SK-N-SH (cell line): ENCODE measurements at regions not wholly inside any gene's neighbourhood (a gene's known extent, or its start where the extent isn't known, plus 50 kb on each side); places are given as distances from the start of the nearest gene placed in this dataset.

ENCODE experiments used
- CTCF ChIA-PET: fragments of 300-600, 350-600 bp; formaldehyde crosslinking; extraction: SDS; loops from one replicate; lab custom pipeline; 2021; lab: Yijun Ruan, JAX
- POLR2A ChIA-PET: fragments of 350-600 bp; sonication (Branson Sonifier 250); formaldehyde crosslinking; extraction: SDS; loops from one replicate; lab custom pipeline; 2020; ENCODE audit warnings: antibody characterized with exemption, inconsistent platforms; lab: Yijun Ruan, JAX
- DNase-seq: peaks from one replicate; pipeline ENCODE4 v3.0.0; 2012
- H2AFZ ChIP-seq: fragments of 200-600 bp; sonication (generic); 2 replicates; pipeline ENCODE4 v1.8.1; 2016; ENCODE audit warnings: antibody characterized with exemption, mild to moderate bottlenecking, low read depth
- H3F3A ChIP-seq: fragments of 200-600 bp; sonication (generic); replicated peaks from 2 replicates; pipeline ENCODE3; 2016; ENCODE audit warnings: antibody characterized with exemption, mild to moderate bottlenecking; ENCODE audit not compliant: insufficient read depth
- H3K27ac ChIP-seq, 2 experiments: fragments of 200-500 bp in 1 of 2; fragments of 200-600 bp in 1 of 2; sonication (Bioruptor generic) in 1 of 2; sonication (generic), shearing (Covaris generic) in 1 of 2; 2 replicates each; pipeline versions ENCODE4 v1.5.1 to v1.6.1; 2014 to 2016; ENCODE audit warnings: low read depth in 2 of 2, inconsistent platforms in 1 of 2, low read length in 1 of 2, mild to moderate bottlenecking in 1 of 2, mixed read lengths in 1 of 2
- H3K27me3 ChIP-seq: fragments of 200-600 bp; sonication (generic), shearing (Covaris generic); 2 replicates; pipeline ENCODE4 v1.6.1; 2016; ENCODE audit warnings: mixed run types; ENCODE audit not compliant: insufficient read depth
- H3K36me3 ChIP-seq, 2 experiments: fragments of 200-500 bp in 1 of 2; fragments of 200-600 bp in 1 of 2; sonication (Bioruptor generic) in 1 of 2; sonication (generic) in 1 of 2; replicated peaks in 1 of 2; 2 replicates each; pipeline versions ENCODE3 to v1.5.1; 2014 to 2016; ENCODE audit warnings: low read length in 1 of 2, mild to moderate bottlenecking in 1 of 2; ENCODE audit not compliant: insufficient read depth in 2 of 2, control insufficient read depth in 1 of 2
- H3K4me1 ChIP-seq, 2 experiments: fragments of 200-500 bp in 1 of 2; fragments of 200-600 bp in 1 of 2; sonication (Bioruptor generic) in 1 of 2; sonication (generic), shearing (Covaris generic) in 1 of 2; 2 replicates each; pipeline versions ENCODE4 v1.5.1 to v1.6.1; 2014 to 2016; ENCODE audit warnings: low read depth in 1 of 2, low read length in 1 of 2, mixed run types in 1 of 2; ENCODE audit not compliant: insufficient read depth in 2 of 2, control insufficient read depth in 1 of 2
- H3K4me2 ChIP-seq: fragments of 200-600 bp; sonication (generic), shearing (Covaris generic); 2 replicates; pipeline ENCODE4 v1.6.1; 2017; ENCODE audit warnings: mixed run types
- H3K4me3 ChIP-seq, 2 experiments: fragments of 200-500 bp in 1 of 2; fragments of 200-600 bp in 1 of 2; sonication (Bioruptor generic) in 1 of 2; sonication (generic), shearing (Covaris generic) in 1 of 2; 2 replicates each; pipeline versions ENCODE4 v1.5.1 to v1.8.1; 2014 to 2016; ENCODE audit warnings: low read depth in 2 of 2, inconsistent platforms in 1 of 2, low read length in 1 of 2, mild to moderate bottlenecking in 1 of 2, mixed read lengths in 1 of 2, moderate library complexity in 1 of 2
- H3K79me2 ChIP-seq: fragments of 200-600 bp; sonication (generic); 2 replicates; pipeline ENCODE4 v1.8.1; 2017; ENCODE audit warnings: mild to moderate bottlenecking; ENCODE audit not compliant: insufficient read depth
- H3K9ac ChIP-seq: fragments of 200-600 bp; sonication (generic); 2 replicates; pipeline ENCODE4 v1.6.1; 2017; ENCODE audit warnings: mixed run types
- H3K9me2 ChIP-seq: fragments of 200-600 bp; sonication (generic); 2 replicates; pipeline ENCODE4 v1.6.1; 2017; ENCODE audit warnings: mixed run types
- H3K9me3 ChIP-seq: fragments of 200-600 bp; sonication (generic); 2 replicates; pipeline ENCODE4 v1.6.1; 2017; ENCODE audit warnings: mixed run types, mild to moderate bottlenecking, moderate library complexity
- H4K20me1 ChIP-seq: fragments of 200-600 bp; sonication (generic); 2 replicates; pipeline ENCODE4 v1.6.1; 2017; ENCODE audit warnings: mild to moderate bottlenecking, mixed run types; ENCODE audit not compliant: insufficient read depth
- CHD2 ChIP-seq: fragments of 150-350 bp; IDR thresholded peaks from 2 replicates; pipeline ENCODE4 v1.6.1; 2018; ENCODE audit warnings: low read length; ENCODE audit not compliant: partially characterized antibody
- EP300 ChIP-seq, 2 experiments: IDR thresholded peaks; 2 replicates each; pipeline versions ENCODE4 v1.4.0 to v1.6.1; 2012; ENCODE audit warnings: borderline replicate concordance in 1 of 2, low read depth in 1 of 2, low read length in 1 of 2
- FOXJ3 ChIP-seq: sonication (generic); formaldehyde crosslinking; IDR thresholded peaks from 2 replicates; pipeline ENCODE4 v1.5.1; 2020; ENCODE audit warnings: mild to moderate bottlenecking, missing genetic modification reagents
- GATA2 ChIP-seq: sonication (generic); formaldehyde crosslinking; IDR thresholded peaks from 2 replicates; pipeline ENCODE4 v1.5.0; 2020; ENCODE audit warnings: mild to moderate bottlenecking, missing genetic modification reagents
- JUND ChIP-seq: IDR thresholded peaks from 2 replicates; pipeline ENCODE4 v1.4.0; 2012
- MEF2A ChIP-seq: IDR thresholded peaks from 2 replicates; pipeline ENCODE4 v1.4.0; 2012; ENCODE audit warnings: low read depth, borderline replicate concordance
- MXI1 ChIP-seq: IDR thresholded peaks from 2 replicates; pipeline ENCODE4 v1.6.1; 2012; ENCODE audit warnings: mild to moderate bottlenecking, low read depth, low read length, improper control_type of control experiment
- RXRA ChIP-seq: IDR thresholded peaks from 2 replicates; pipeline ENCODE4 v1.4.0; 2012; ENCODE audit warnings: low read depth, mild to moderate bottlenecking, borderline replicate concordance
- SMC3 ChIP-seq: IDR thresholded peaks from 2 replicates; pipeline ENCODE4 v1.6.1; 2012; ENCODE audit warnings: low read depth, low read length, improper control_type of control experiment
- TCF12 ChIP-seq: IDR thresholded peaks from 2 replicates; pipeline ENCODE4 v1.4.0; 2012
- TEAD4 ChIP-seq: IDR thresholded peaks from 2 replicates; pipeline ENCODE4 v1.4.0; 2012; ENCODE audit warnings: mild to moderate bottlenecking, borderline replicate concordance; ENCODE audit not compliant: insufficient read depth
- YY1 ChIP-seq: IDR thresholded peaks from 2 replicates; pipeline ENCODE4 v1.4.0; 2012; ENCODE audit warnings: low read depth, mild to moderate bottlenecking
- WGBS: methylation state at CpG from one replicate; pipeline ENCODE4 v1.1.6; 2017; ENCODE audit warnings: low lambda C conversion rate; 5-methylcytosine and 5-hydroxymethylcytosine counted together
- TF ChIP-seq, protein P1 (sequence below): IDR thresholded peaks from 2 replicates; pipeline ENCODE4 v1.4.0; 2012; ENCODE audit warnings: low read depth, borderline replicate concordance
- TF ChIP-seq, protein P2 (sequence below): IDR thresholded peaks from 2 replicates; pipeline ENCODE4 v1.4.0; 2012; ENCODE audit warnings: low read depth
- TF ChIP-seq, protein P3 (sequence below): IDR thresholded peaks from 2 replicates; pipeline ENCODE4 v1.6.1; 2012; ENCODE audit warnings: mild to moderate bottlenecking, low read depth, low read length, moderate library complexity
- TF ChIP-seq, protein P4 (sequence below): fragments of 200-600 bp; sonication (generic); IDR thresholded peaks from 2 replicates; pipeline ENCODE4 v1.6.1; 2017; ENCODE audit warnings: antibody characterized with exemption, mild to moderate bottlenecking, moderate library complexity
- TF ChIP-seq, protein P5 (sequence below): fragments of 150-350 bp; IDR thresholded peaks from 2 replicates; pipeline ENCODE4 v1.6.1; 2017; ENCODE audit warnings: antibody characterized with exemption, low read length, low read depth, borderline replicate concordance

DNA sequence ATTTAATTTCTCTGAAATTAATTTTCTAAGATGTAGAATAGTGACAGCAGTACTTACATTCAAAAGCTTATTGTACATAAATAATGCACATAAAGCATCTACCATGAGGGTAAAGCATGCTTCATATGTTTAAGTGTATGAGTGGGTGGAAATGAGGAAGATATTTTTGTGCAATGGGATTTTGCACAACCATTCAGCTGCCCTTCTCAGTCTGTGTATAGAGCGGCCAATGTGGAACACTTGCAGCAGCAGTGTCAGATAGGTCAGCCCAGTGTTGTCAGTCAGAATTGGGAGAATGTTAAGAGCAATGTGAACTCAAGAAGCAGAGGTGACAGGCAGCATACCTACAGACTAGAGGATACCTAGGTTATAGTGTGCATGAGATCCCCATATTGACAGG lies 72.5 kb upstream of the ATP2B1 start:
- no peak for TF ChIP-seq MXI1
- TF ChIP-seq, protein P1, sequence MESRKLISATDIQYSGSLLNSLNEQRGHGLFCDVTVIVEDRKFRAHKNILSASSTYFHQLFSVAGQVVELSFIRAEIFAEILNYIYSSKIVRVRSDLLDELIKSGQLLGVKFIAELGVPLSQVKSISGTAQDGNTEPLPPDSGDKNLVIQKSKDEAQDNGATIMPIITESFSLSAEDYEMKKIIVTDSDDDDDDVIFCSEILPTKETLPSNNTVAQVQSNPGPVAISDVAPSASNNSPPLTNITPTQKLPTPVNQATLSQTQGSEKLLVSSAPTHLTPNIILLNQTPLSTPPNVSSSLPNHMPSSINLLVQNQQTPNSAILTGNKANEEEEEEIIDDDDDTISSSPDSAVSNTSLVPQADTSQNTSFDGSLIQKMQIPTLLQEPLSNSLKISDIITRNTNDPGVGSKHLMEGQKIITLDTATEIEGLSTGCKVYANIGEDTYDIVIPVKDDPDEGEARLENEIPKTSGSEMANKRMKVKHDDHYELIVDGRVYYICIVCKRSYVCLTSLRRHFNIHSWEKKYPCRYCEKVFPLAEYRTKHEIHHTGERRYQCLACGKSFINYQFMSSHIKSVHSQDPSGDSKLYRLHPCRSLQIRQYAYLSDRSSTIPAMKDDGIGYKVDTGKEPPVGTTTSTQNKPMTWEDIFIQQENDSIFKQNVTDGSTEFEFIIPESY: no peak
- TF ChIP-seq, protein P2, sequence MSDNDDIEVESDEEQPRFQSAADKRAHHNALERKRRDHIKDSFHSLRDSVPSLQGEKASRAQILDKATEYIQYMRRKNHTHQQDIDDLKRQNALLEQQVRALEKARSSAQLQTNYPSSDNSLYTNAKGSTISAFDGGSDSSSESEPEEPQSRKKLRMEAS: no peak
- no peak for TF ChIP-seq CHD2
- TF ChIP-seq FOXJ3 (CRISPR knock-in tag): no peak
- TF ChIP-seq, protein P3, sequence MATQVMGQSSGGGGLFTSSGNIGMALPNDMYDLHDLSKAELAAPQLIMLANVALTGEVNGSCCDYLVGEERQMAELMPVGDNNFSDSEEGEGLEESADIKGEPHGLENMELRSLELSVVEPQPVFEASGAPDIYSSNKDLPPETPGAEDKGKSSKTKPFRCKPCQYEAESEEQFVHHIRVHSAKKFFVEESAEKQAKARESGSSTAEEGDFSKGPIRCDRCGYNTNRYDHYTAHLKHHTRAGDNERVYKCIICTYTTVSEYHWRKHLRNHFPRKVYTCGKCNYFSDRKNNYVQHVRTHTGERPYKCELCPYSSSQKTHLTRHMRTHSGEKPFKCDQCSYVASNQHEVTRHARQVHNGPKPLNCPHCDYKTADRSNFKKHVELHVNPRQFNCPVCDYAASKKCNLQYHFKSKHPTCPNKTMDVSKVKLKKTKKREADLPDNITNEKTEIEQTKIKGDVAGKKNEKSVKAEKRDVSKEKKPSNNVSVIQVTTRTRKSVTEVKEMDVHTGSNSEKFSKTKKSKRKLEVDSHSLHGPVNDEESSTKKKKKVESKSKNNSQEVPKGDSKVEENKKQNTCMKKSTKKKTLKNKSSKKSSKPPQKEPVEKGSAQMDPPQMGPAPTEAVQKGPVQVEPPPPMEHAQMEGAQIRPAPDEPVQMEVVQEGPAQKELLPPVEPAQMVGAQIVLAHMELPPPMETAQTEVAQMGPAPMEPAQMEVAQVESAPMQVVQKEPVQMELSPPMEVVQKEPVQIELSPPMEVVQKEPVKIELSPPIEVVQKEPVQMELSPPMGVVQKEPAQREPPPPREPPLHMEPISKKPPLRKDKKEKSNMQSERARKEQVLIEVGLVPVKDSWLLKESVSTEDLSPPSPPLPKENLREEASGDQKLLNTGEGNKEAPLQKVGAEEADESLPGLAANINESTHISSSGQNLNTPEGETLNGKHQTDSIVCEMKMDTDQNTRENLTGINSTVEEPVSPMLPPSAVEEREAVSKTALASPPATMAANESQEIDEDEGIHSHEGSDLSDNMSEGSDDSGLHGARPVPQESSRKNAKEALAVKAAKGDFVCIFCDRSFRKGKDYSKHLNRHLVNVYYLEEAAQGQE: no peak
- no peak for TF ChIP-seq TEAD4
- no peak for TF ChIP-seq YY1
- no peak for TF ChIP-seq SMC3
- TF ChIP-seq, all 33 proteins: peak for 0
- Histone ChIP-seq H3K79me2 (no peaks in the 10 kb centered on the region), H2AFZ (no peak overlapping the region), H4K20me1 (no peaks in the 10 kb centered on the region), H3K9me3 (no peaks in the 10 kb centered on the region), H3F3A (no peaks in the 10 kb centered on the region), H3K36me3 (no peaks in the 10 kb centered on the region), H3K9ac (no peak overlapping the region), H3K27ac (no peak overlapping the region), H3K4me3 (no peak overlapping the region), H3K4me1 (peaks cover 0 to 2% of the 10 kb centered on the region in 2 experiments; a peak in 1 of 4 replicates), H3K27me3 (no peaks in the 10 kb centered on the region), H3K9me2 (no peaks in the 10 kb centered on the region), H3K4me2 (no peak overlapping the region)
- ChIA-PET CTCF (no interaction called here), POLR2A (no interaction called here)
- WGBS: 100% methylated on average over 1 of the region's 1 CpG
- DNase-seq: no peak

DNA sequence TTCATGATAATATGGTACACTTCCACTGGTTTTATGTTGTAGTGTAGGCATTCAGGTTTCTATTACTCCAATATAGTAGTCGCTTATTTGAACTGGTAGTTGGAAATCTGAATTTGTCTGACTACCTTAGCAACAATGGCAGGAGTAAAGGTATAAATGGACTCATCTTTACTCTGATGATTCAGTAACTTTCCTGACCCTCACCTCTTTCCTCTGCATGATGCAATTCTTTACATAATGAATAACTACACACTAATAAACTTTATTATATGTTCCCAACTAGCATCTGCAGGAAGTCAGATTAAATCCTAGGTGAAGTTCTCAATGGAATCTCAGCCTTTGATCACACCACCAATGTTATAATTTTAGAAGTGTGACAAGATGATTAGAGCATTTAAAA lies 70.5 kb upstream of the ATP2B1 start:
- Histone ChIP-seq H3K27me3 (no peaks in the 10 kb centered on the region), H3K27ac (no peak overlapping the region), H3F3A (no peaks in the 10 kb centered on the region), H3K4me3 (no peak overlapping the region), H3K4me2 (no peak overlapping the region), H3K36me3 (no peaks in the 10 kb centered on the region), H4K20me1 (no peaks in the 10 kb centered on the region), H3K9me2 (no peaks in the 10 kb centered on the region), H3K9me3 (no peaks in the 10 kb centered on the region), H3K4me1 (peaks cover 0 to 2% of the 10 kb centered on the region in 2 experiments; a peak in 2 of 4 replicates), H3K9ac (no peak overlapping the region), H3K79me2 (no peaks in the 10 kb centered on the region), H2AFZ (no peak overlapping the region)
- DNase-seq: no peak
- WGBS: 100% methylated on average over 1 of the region's 1 CpG
- POLR2A ChIA-PET: no interaction called here
- CTCF ChIA-PET: no interaction called here
- no peak for TF ChIP-seq EP300 (IDR thresholded peaks at IDR 0.05; ENCODE audit: borderline replicate concordance in 1 of 2, low read depth in 1 of 2, low read length in 1 of 2)
- no peak for TF ChIP-seq MEF2A
- TF ChIP-seq RXRA: no peak
- TF ChIP-seq, protein P4, sequence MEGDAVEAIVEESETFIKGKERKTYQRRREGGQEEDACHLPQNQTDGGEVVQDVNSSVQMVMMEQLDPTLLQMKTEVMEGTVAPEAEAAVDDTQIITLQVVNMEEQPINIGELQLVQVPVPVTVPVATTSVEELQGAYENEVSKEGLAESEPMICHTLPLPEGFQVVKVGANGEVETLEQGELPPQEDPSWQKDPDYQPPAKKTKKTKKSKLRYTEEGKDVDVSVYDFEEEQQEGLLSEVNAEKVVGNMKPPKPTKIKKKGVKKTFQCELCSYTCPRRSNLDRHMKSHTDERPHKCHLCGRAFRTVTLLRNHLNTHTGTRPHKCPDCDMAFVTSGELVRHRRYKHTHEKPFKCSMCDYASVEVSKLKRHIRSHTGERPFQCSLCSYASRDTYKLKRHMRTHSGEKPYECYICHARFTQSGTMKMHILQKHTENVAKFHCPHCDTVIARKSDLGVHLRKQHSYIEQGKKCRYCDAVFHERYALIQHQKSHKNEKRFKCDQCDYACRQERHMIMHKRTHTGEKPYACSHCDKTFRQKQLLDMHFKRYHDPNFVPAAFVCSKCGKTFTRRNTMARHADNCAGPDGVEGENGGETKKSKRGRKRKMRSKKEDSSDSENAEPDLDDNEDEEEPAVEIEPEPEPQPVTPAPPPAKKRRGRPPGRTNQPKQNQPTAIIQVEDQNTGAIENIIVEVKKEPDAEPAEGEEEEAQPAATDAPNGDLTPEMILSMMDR: no peak
- TF ChIP-seq TCF12: no peak
- TF ChIP-seq MXI1: no peak
- no peak for TF ChIP-seq JUND
- TF ChIP-seq, protein P5, sequence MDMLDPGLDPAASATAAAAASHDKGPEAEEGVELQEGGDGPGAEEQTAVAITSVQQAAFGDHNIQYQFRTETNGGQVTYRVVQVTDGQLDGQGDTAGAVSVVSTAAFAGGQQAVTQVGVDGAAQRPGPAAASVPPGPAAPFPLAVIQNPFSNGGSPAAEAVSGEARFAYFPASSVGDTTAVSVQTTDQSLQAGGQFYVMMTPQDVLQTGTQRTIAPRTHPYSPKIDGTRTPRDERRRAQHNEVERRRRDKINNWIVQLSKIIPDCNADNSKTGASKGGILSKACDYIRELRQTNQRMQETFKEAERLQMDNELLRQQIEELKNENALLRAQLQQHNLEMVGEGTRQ: no peak
- TF ChIP-seq GATA2 (CRISPR knock-in tag): no peak
